SK-N-SH (cell line): ENCODE measurements at regions not wholly inside any gene's neighbourhood (a gene's known extent, or its start where the extent isn't known, plus 50 kb on each side); places are given as distances from the start of the nearest gene placed in this dataset.

Experiments
- CTCF ChIP-seq: fragments of 200-600 bp; sonication (generic); IDR thresholded peaks from 2 replicates; pipeline ENCODE4 v1.6.1; 2017; ENCODE audit warnings: antibody characterized with exemption, mild to moderate bottlenecking, moderate library complexity
- EP300 ChIP-seq, 2 experiments: IDR thresholded peaks; 2 replicates each; pipeline versions ENCODE4 v1.4.0 to v1.6.1; 2012; ENCODE audit warnings: borderline replicate concordance in 1 of 2, low read depth in 1 of 2, low read length in 1 of 2
- FOXJ3 ChIP-seq: sonication (generic); formaldehyde crosslinking; IDR thresholded peaks from 2 replicates; pipeline ENCODE4 v1.5.1; 2020; ENCODE audit warnings: mild to moderate bottlenecking, missing genetic modification reagents
- FOXM1 ChIP-seq: IDR thresholded peaks from 2 replicates; pipeline ENCODE4 v1.4.0; 2012; ENCODE audit warnings: low read depth, mild to moderate bottlenecking
- JUND ChIP-seq: IDR thresholded peaks from 2 replicates; pipeline ENCODE4 v1.4.0; 2012
- RXRA ChIP-seq: IDR thresholded peaks from 2 replicates; pipeline ENCODE4 v1.4.0; 2012; ENCODE audit warnings: low read depth, mild to moderate bottlenecking, borderline replicate concordance
- SIN3A ChIP-seq: IDR thresholded peaks from 2 replicates; pipeline ENCODE4 v1.6.1; 2012; ENCODE audit warnings: low read depth, mild to moderate bottlenecking, low read length, moderate library complexity, borderline replicate concordance
- YY1 ChIP-seq: IDR thresholded peaks from 2 replicates; pipeline ENCODE4 v1.4.0; 2012; ENCODE audit warnings: low read depth, mild to moderate bottlenecking

GRCh38 chr4:136306361-136306760, 1225.9 kb downstream of the PCDH18 start:
- TF ChIP-seq EP300 (IDR thresholded peaks at IDR 0.05; ENCODE audit: borderline replicate concordance in 1 of 2, low read depth in 1 of 2, low read length in 1 of 2) (0 out of 4 replicates have a peak, but pooled peaks of 1 of the 2 experiments have one; percentile 22), YY1 (no peak), CTCF (no peak), FOXM1 (no peak), FOXJ3 (CRISPR knock-in tag) (no peak), JUND (no peak), RXRA (no peak), SIN3A (no peak)
